ENCODE measurements at regions not wholly inside any gene's neighbourhood (a gene's known extent, or its start where the extent isn't known, plus 50 kb on each side); places are given as distances from the start of the nearest gene placed in this dataset.

DNA sequence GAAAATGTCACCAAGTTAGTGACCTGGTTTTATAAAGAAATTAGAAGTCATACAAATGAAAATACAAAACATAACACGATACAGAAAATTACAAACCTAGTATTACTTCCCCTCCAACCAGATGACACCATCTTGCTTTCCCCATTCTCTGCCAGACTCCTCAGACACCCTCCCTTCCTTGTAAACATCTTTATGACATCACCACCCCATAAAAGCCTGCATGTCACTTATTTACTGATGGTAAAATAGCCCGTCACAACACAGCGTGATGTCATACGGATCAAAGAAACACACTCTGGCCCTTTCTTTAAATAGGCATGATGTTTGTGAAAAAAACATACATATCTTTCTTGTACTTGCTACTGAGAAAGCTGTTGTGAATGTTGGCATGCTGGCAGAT, 254.8 kb upstream of the SOX11 start:
- TF ChIP-seq FOXP2 (optimal IDR thresholded peaks at IDR 0.05; ENCODE audit: borderline replicate concordance, extremely low read depth, extremely low read length, insufficient read depth) (no peak), POLR2AphosphoS5 (IDR thresholded peaks at IDR 0.05; ENCODE audit: low read depth, low read length) (no peak), TAF1 (IDR thresholded peaks at IDR 0.05; ENCODE audit: borderline replicate concordance, insufficient read depth, low read length) (no peak), REST (IDR thresholded peaks at IDR 0.05; ENCODE audit: insufficient read depth in 1 of 2, low read depth in 2 of 2, low read length in 2 of 2) (no peak), SIN3A (IDR thresholded peaks at IDR 0.05; ENCODE audit: borderline replicate concordance, insufficient read depth, low read length) (no peak)

DNA sequence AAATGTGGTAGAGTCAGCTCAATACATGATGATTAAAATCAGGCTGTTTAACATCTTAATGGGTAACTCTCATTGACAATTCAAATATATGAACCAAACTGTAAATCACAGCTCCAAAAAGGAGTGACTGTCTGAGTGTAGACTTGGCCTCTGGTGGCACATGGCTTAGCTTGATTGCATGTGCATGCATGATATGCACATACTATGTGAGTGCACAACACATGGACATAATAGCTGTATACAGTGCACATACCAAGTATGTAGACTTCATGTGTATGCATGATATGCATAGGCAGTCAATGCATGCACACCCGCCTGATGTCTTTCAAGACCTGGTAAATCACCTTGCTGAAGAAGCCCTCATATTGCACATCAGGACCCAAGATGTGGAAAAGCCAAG, 252.0 kb upstream of the SOX11 start:
- TF ChIP-seq TAF1 (IDR thresholded peaks at IDR 0.05; ENCODE audit: borderline replicate concordance, insufficient read depth, low read length), result no peak
- TF ChIP-seq FOXP2 (optimal IDR thresholded peaks at IDR 0.05; ENCODE audit: borderline replicate concordance, extremely low read depth, extremely low read length, insufficient read depth), result no peak
- no peak for TF ChIP-seq SIN3A (IDR thresholded peaks at IDR 0.05; ENCODE audit: borderline replicate concordance, insufficient read depth, low read length)
- TF ChIP-seq POLR2AphosphoS5 (IDR thresholded peaks at IDR 0.05; ENCODE audit: low read depth, low read length), result no peak
- no peak for TF ChIP-seq REST (IDR thresholded peaks at IDR 0.05; ENCODE audit: insufficient read depth in 1 of 2, low read depth in 2 of 2, low read length in 2 of 2)

DNA sequence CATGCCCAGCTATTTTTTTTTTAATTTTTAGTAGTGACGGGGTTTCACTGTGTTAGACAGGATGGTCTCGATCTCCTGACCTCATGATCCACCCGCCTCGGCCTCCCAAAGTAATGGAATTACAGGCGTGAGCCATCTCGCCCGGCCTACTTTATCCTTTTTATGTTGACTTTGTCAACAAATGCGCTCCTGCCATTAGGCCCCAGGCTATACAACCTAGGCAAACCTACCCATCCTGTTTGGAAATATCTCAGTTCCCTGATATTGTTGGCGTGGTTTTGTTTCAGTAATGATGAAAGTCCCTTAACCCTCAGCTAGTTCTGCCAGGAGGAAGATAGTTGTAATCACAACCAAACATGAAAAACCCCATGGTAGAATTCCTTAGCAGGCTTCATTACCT, 249.4 kb upstream of the SOX11 start:
- TF ChIP-seq FOXP2 (optimal IDR thresholded peaks at IDR 0.05; ENCODE audit: borderline replicate concordance, extremely low read depth, extremely low read length, insufficient read depth) (no peak), SIN3A (IDR thresholded peaks at IDR 0.05; ENCODE audit: borderline replicate concordance, insufficient read depth, low read length) (no peak), TAF1 (IDR thresholded peaks at IDR 0.05; ENCODE audit: borderline replicate concordance, insufficient read depth, low read length) (no peak), POLR2AphosphoS5 (IDR thresholded peaks at IDR 0.05; ENCODE audit: low read depth, low read length) (no peak), REST (IDR thresholded peaks at IDR 0.05; ENCODE audit: insufficient read depth in 1 of 2, low read depth in 2 of 2, low read length in 2 of 2) (no peak)

GRCh38 chr2:5444168-5444567, 248.0 kb upstream of the SOX11 start:
- TF ChIP-seq FOXP2 (optimal IDR thresholded peaks at IDR 0.05; ENCODE audit: borderline replicate concordance, extremely low read depth, extremely low read length, insufficient read depth), result no peak
- no peak for TF ChIP-seq REST (IDR thresholded peaks at IDR 0.05; ENCODE audit: insufficient read depth in 1 of 2, low read depth in 2 of 2, low read length in 2 of 2)
- no peak for TF ChIP-seq POLR2AphosphoS5 (IDR thresholded peaks at IDR 0.05; ENCODE audit: low read depth, low read length)
- TF ChIP-seq TAF1 (IDR thresholded peaks at IDR 0.05; ENCODE audit: borderline replicate concordance, insufficient read depth, low read length), result no peak
- no peak for TF ChIP-seq SIN3A (IDR thresholded peaks at IDR 0.05; ENCODE audit: borderline replicate concordance, insufficient read depth, low read length)

DNA sequence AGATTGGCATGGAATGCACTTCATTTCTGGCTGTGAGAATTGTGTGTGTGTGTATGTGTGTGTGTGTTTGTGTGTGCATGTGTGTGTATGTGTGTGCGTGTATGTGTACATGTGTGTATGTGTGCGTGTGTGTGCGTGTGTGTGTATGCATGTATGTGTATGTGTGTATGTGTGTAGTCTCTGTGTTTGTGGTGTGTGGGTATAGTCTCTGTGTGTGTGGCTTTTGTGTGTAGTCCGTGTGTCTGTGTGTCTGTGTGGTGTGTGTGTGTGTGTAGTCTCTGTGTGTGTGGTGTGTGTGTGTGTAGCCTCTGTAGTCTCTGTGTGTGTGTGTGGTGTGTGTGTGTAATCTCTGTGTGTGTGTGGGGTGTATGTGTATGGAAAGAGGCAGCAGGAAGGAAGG, 247.3 kb upstream of the SOX11 start:
- no peak for TF ChIP-seq SIN3A (IDR thresholded peaks at IDR 0.05; ENCODE audit: borderline replicate concordance, insufficient read depth, low read length)
- TF ChIP-seq FOXP2 (optimal IDR thresholded peaks at IDR 0.05; ENCODE audit: borderline replicate concordance, extremely low read depth, extremely low read length, insufficient read depth), result no peak
- no peak for TF ChIP-seq POLR2AphosphoS5 (IDR thresholded peaks at IDR 0.05; ENCODE audit: low read depth, low read length)
- TF ChIP-seq REST (IDR thresholded peaks at IDR 0.05; ENCODE audit: insufficient read depth in 1 of 2, low read depth in 2 of 2, low read length in 2 of 2), result no peak
- no peak for TF ChIP-seq TAF1 (IDR thresholded peaks at IDR 0.05; ENCODE audit: borderline replicate concordance, insufficient read depth, low read length)
